Thoracic aorta (tissue), 2 donors: ENCODE measurements at regions not wholly inside any gene's neighbourhood (a gene's known extent, or its start where the extent isn't known, plus 50 kb on each side); places are given as distances from the start of the nearest gene placed in this dataset.

Experiments used
- ATAC-seq: fragments of 150-250 bp; one replicate; pipeline ENCODE4 v1.8.0; 2017; ENCODE audit warnings: low read depth; ENCODE audit not compliant: insufficient number of reproducible peaks, low FRiP score
- DNase-seq: peaks from one replicate; pipeline ENCODE4 v3.0.0-alpha.2; 2020; ENCODE audit warnings: low spot score
- H3K27ac ChIP-seq, 2 donors: fragments of 200-600 bp; sonication (generic); 1 replicate in 1 of 2; 2 replicates in 1 of 2; pipeline ENCODE4 v1.5.1; 2016; ENCODE audit warnings: mild to moderate bottlenecking in 2 of 2, moderate library complexity in 2 of 2
- H3K27me3 ChIP-seq: fragments of 200-600 bp; sonication (generic); replicated peaks from 2 replicates; pipeline ENCODE4 v1.6.0; 2016; ENCODE audit warnings: mild to moderate bottlenecking; ENCODE audit not compliant: insufficient read depth
- H3K36me3 ChIP-seq: fragments of 200-600 bp; sonication (generic); one replicate; pipeline ENCODE4 v1.5.1; 2016
- H3K4me1 ChIP-seq, 2 donors: fragments of 200-600 bp; sonication (generic); 1 replicate in 1 of 2; 2 replicates in 1 of 2; pipeline versions ENCODE4 v1.5.1 to v1.6.0; 2016; ENCODE audit warnings: low read depth in 2 of 2, mild to moderate bottlenecking in 1 of 2; ENCODE audit not compliant: control insufficient read depth in 1 of 2
- H3K4me3 ChIP-seq: fragments of 200-600 bp; sonication (generic); 2 replicates; pipeline ENCODE4 v1.5.1; 2016; ENCODE audit warnings: mild to moderate bottlenecking
- H3K9me3 ChIP-seq: fragments of 200-600 bp; sonication (generic); 2 replicates; pipeline ENCODE4 v1.5.1; 2016
- TF ChIP-seq, protein P1 (sequence below): fragments of 200-600 bp; sonication (generic); IDR thresholded peaks from one replicate; pipeline ENCODE4 v1.5.1; 2019; ENCODE audit warnings: antibody characterized with exemption

DNA sequence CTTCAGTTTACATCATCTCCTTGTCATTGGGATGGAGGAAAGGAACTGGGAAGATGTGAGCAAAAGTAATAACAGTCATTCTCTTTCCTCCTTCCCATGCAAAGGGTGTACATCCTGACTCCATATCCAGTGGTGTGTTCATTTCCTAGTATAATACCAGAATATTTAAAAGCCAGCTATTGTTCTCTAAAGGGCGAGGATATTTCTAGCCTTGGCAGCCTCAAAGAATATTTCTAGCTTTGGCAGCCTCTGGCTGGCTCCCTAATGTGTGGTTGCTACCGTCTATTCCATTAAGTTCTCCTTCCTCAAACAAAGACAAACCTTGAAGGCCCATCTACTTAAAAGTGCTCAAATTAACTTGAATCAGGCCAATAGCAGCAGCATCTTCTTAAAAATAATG lies 114.0 kb downstream of the FAM76B start:
- Histone ChIP-seq H3K36me3 (no peaks in the 10 kb centered on the region), H3K27me3 (no peaks in the 10 kb centered on the region), H3K27ac (peak overlapping the region in 1 of 2 donors; percentile 25), H3K9me3 (no peaks in the 10 kb centered on the region), H3K4me3 (no peak overlapping the region), H3K4me1 (peaks cover 12 to 18% of the 10 kb centered on the region in 2 donors)
- TF ChIP-seq, protein P1, sequence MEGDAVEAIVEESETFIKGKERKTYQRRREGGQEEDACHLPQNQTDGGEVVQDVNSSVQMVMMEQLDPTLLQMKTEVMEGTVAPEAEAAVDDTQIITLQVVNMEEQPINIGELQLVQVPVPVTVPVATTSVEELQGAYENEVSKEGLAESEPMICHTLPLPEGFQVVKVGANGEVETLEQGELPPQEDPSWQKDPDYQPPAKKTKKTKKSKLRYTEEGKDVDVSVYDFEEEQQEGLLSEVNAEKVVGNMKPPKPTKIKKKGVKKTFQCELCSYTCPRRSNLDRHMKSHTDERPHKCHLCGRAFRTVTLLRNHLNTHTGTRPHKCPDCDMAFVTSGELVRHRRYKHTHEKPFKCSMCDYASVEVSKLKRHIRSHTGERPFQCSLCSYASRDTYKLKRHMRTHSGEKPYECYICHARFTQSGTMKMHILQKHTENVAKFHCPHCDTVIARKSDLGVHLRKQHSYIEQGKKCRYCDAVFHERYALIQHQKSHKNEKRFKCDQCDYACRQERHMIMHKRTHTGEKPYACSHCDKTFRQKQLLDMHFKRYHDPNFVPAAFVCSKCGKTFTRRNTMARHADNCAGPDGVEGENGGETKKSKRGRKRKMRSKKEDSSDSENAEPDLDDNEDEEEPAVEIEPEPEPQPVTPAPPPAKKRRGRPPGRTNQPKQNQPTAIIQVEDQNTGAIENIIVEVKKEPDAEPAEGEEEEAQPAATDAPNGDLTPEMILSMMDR: no peak
- ATAC-seq: no peak
- no peak for DNase-seq

DNA sequence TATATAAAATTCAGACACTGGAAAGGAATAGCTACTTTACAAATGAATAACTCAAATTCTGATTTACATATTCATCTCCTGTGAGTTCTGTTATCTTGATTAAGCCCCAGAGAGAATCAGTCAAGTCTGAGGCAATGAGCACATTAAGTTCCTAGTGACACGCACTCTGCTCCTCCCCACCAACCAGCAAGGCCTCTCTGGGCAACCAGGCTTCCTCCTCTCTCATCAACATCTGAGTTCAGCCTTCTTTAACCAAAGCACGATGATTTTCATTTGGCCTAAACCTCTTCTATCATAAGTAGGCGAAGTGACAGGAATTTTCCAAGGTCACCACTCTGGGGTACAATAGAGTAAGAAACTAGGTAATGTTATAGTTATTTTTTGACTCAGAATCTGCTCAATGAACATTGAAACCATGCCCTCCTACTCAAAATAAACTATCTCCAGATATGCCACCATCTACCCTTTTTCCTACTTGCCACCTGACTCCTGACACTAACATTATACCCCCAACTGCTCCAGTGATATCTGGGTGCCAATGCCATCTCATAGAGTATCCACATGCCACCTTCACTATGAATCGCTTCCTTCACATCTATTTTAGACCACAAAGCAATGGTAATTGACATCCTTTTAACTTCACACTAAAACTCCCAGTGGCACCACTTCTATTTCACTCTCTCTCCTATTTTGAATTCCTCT lies 114.8 kb downstream of the FAM76B start:
- H3K4me1 ChIP-seq: peaks cover 8 to 10% of the 10 kb centered on the region in 2 donors
- TF ChIP-seq, protein P1: no peak

DNA sequence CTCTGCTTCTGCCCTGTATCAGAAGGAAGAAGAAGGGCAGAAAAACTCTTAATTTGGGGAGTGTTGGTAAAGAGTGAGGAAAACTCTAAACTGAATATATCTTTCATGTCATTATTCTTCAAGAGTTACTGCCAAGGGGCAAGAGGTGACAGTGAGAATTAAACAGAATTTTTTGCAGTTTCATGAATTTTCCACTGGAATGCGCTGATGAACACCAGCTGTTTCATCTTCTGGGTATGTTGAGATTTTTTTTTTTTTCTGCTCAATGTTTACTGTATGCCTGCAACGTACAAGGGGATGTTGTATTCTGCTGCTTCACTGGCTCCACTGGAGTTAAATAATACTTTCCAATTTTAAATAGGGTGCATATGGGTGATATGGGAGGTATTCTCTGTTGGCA lies 117.8 kb downstream of the FAM76B start:
- ATAC-seq (no peak), DNase-seq (no peak)
- Histone ChIP-seq H3K36me3 (no peaks in the 10 kb centered on the region), H3K27ac (no peak overlapping the region), H3K27me3 (no peaks in the 10 kb centered on the region), H3K4me1 (peaks cover 8 to 10% of the 10 kb centered on the region in 2 donors), H3K9me3 (no peaks in the 10 kb centered on the region), H3K4me3 (no peak overlapping the region)
- TF ChIP-seq, protein P1: no peak

More for the DNA sequence above, 114.8 kb downstream of the FAM76B start:
- no peak overlapping the region for H3K4me3 ChIP-seq
- ATAC-seq: no peak
- no peaks in the 10 kb centered on the region for H3K9me3 ChIP-seq
- peak overlapping the region in 1 of 2 donors; percentile 25 for H3K27ac ChIP-seq
- no peaks in the 10 kb centered on the region for H3K27me3 ChIP-seq
- no peak for DNase-seq
- H3K36me3 ChIP-seq: no peaks in the 10 kb centered on the region

DNA sequence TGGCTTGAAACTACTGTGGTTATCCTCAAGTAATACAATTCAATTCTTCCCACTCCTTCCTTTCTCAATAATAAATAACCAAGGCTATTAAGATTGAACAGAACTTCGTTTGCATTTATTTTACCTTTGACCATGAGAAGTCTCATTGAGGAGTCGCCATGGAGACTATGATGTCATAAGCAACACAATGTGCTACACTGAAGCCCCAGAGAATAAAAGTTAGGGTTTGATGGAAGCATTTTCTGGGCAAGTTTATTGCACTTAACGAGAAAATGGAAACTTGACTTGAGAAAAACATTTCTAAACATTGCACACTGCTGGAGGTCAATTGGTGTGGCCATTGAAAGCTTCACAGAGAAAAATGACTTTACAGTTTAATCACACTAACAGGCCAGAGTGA lies 121.5 kb downstream of the FAM76B start:
- DNase-seq: no peak
- H3K27ac ChIP-seq: no peak overlapping the region
- H3K4me3 ChIP-seq: no peak overlapping the region
- no peaks in the 10 kb centered on the region for H3K4me1 ChIP-seq
- TF ChIP-seq, protein P1: no peak
- ATAC-seq: no peak
- H3K9me3 ChIP-seq: no peaks in the 10 kb centered on the region
- no peaks in the 10 kb centered on the region for H3K36me3 ChIP-seq
- no peaks in the 10 kb centered on the region for H3K27me3 ChIP-seq

DNA sequence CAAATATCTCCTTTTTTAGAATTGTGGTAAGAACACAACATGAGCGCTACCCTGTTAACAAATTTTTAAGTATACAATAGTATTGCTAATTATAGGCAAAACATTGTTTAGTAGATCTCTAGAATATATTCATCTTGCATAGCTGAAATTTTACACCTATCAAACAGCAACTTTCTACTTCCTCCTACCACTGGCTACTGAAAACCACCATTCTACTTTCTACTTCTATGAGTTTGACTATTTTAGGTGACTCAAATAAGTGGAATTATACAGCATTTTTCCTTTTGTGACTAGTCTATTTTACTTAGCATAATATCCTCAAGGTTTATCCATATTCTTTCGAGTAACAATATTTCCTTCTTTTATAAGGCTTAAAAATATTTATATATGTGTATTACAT lies 128.4 kb downstream of the FAM76B start:
- Histone ChIP-seq H3K4me3 (no peak overlapping the region), H3K36me3 (no peaks in the 10 kb centered on the region), H3K9me3 (peaks cover 3% of the 10 kb centered on the region), H3K27ac (no peak overlapping the region), H3K27me3 (no peaks in the 10 kb centered on the region), H3K4me1 (peaks cover 0 to 7% of the 10 kb centered on the region in 2 donors)
- ATAC-seq (no peak), DNase-seq (no peak)
- TF ChIP-seq, protein P1: no peak
